ENCODE measurements at regions not wholly inside any gene's neighbourhood (a gene's known extent, or its start where the extent isn't known, plus 50 kb on each side); places are given as distances from the start of the nearest gene placed in this dataset.

- TF ChIP-seq POLR2A (IDR thresholded peaks at IDR 0.05; ENCODE audit: low read depth, low read length) (no peak), EZH2 (IDR thresholded peaks at IDR 0.05; ENCODE audit: borderline replicate concordance, low read depth, low read length, severe bottlenecking) (no peak), MAX (IDR thresholded peaks at IDR 0.05; ENCODE audit: insufficient read depth, insufficient read length) (no peak), CTCF (IDR thresholded peaks at IDR 0.05; ENCODE audit: extremely low read depth in 1 of 2, insufficient read depth in 1 of 2, low read depth in 1 of 2, low read length in 2 of 2) (no peak), POLR2AphosphoS5 (IDR thresholded peaks at IDR 0.05; ENCODE audit: insufficient read depth, low read depth, low read length) (no peak), GATA2 (IDR thresholded peaks at IDR 0.05; ENCODE audit: insufficient read depth, insufficient read length, low read depth, low read length) (no peak), JUN (IDR thresholded peaks at IDR 0.05; ENCODE audit: borderline replicate concordance, insufficient read depth, insufficient read length, low read depth) (no peak)
Measured at GRCh38 chr10:62638062-62638477, 166.4 kb upstream of the ADO start.
